ENCODE measurements at regions not wholly inside any gene's neighbourhood (a gene's known extent, or its start where the extent isn't known, plus 50 kb on each side); places are given as distances from the start of the nearest gene placed in this dataset.
"Not testable (repeated sequence)": the region's sequence is repeated elsewhere in the genome, so short reads cannot be mapped to it uniquely, and the experiment has no call there.

- no peaks in the 10 kb centered on the region for H3K9me3 ChIP-seq (ENCODE audit: control insufficient read depth in 5 of 5, low read length in 5 of 5)
- peaks cover 0 to 5% (median 3%) of the 10 kb centered on the region in 5 donors for H3K4me1 ChIP-seq (ENCODE audit: control insufficient read depth in 5 of 5, insufficient read depth in 5 of 5, low read length in 5 of 5)
- H3K27me3 ChIP-seq (ENCODE audit: control insufficient read depth in 5 of 5, insufficient read depth in 4 of 5, low read length in 5 of 5) = peaks cover 0 to 4% (median 0%) of the 10 kb centered on the region in 5 donors
- H3K9ac ChIP-seq (ENCODE audit: low read length in 5 of 5) = no peak overlapping the region
- no peaks in the 10 kb centered on the region for H3K36me3 ChIP-seq (ENCODE audit: control insufficient read depth in 5 of 5, insufficient read depth in 5 of 5, low read length in 5 of 5)
- H3K27ac ChIP-seq (ENCODE audit: low read depth, low read length) = no peak overlapping the region
- H3K4me3 ChIP-seq (ENCODE audit: low read depth in 1 of 5, low read length in 5 of 5) = no peak overlapping the region
These were observed 126.9 kb upstream of the HCCS start for GRCh38 chrX:10984213-10984612.

GRCh38 chrX:10986616-10987015 lies 124.5 kb upstream of the HCCS start:
- H3K4me1 ChIP-seq (ENCODE audit: control insufficient read depth in 5 of 5, insufficient read depth in 5 of 5, low read length in 5 of 5) = peaks cover 0 to 5% (median 3%) of the 10 kb centered on the region in 5 donors

DNA sequence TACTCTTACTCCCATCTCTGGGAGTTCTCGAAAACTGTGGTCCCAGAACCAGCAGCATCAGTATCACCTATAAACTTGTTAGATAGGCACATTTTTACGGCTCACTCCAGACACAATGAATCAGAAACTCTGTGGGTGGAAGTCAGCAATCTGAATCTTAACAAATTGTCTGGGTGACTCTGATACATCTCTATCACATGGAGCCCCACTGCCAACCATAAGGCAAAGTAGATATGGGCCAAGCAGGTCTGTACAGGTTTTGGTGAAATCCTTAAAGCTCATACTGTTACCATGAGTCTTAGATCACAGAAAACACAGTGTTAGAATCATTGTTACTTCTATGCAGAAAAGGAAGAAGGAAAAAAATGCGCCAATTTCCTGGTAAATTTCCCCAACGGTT lies 122.5 kb upstream of the HCCS start:
- Histone ChIP-seq H3K4me1 (ENCODE audit: control insufficient read depth in 5 of 5, insufficient read depth in 5 of 5, low read length in 5 of 5) (peaks cover 0 to 5% (median 3%) of the 10 kb centered on the region in 5 donors), H3K27ac (ENCODE audit: low read depth, low read length) (no peak overlapping the region), H3K9ac (ENCODE audit: low read length in 5 of 5) (no peak overlapping the region)

More at GRCh38 chrX:10986616-10987015, 124.5 kb upstream of the HCCS start:
- H3K27ac ChIP-seq (ENCODE audit: low read depth, low read length) = no peak overlapping the region
- no peak overlapping the region for H3K9ac ChIP-seq (ENCODE audit: low read length in 5 of 5)
- no peak overlapping the region for H3K4me3 ChIP-seq (ENCODE audit: low read depth in 1 of 5, low read length in 5 of 5)
- H3K9me3 ChIP-seq (ENCODE audit: control insufficient read depth in 5 of 5, low read length in 5 of 5) = no peaks in the 10 kb centered on the region
- H3K36me3 ChIP-seq (ENCODE audit: control insufficient read depth in 5 of 5, insufficient read depth in 5 of 5, low read length in 5 of 5) = no peaks in the 10 kb centered on the region
- peaks cover 0 to 2% (median 0%) of the 10 kb centered on the region in 5 donors for H3K27me3 ChIP-seq (ENCODE audit: control insufficient read depth in 5 of 5, insufficient read depth in 4 of 5, low read length in 5 of 5)

DNA sequence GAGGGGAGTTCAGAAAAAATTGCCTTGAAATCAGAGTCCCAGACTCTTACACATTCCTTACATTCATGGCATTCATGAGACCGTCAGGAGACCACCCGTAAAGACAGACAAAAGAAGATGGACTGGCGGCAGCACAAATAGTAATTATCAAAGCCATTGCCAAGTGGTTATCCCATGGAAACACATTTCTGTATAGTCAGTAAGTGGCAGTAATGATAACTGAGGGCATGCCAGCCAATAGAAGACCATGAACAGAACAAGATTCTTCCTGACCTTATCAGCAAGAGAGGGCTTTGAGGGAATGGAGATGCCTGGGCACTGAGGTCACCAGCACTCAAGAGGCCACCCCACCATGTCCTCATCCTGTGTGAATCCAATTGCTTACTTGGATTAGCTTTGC lies 121.7 kb upstream of the HCCS start:
- H3K27me3 ChIP-seq (ENCODE audit: control insufficient read depth in 5 of 5, insufficient read depth in 4 of 5, low read length in 5 of 5) = peaks cover 0 to 2% (median 0%) of the 10 kb centered on the region in 5 donors

More for the DNA sequence above, 122.5 kb upstream of the HCCS start:
- Histone ChIP-seq H3K36me3 (ENCODE audit: control insufficient read depth in 5 of 5, insufficient read depth in 5 of 5, low read length in 5 of 5) (no peaks in the 10 kb centered on the region), H3K27me3 (ENCODE audit: control insufficient read depth in 5 of 5, insufficient read depth in 4 of 5, low read length in 5 of 5) (peaks cover 0 to 2% (median 0%) of the 10 kb centered on the region in 5 donors), H3K9me3 (ENCODE audit: control insufficient read depth in 5 of 5, low read length in 5 of 5) (no peaks in the 10 kb centered on the region), H3K4me3 (ENCODE audit: low read depth in 1 of 5, low read length in 5 of 5) (no peak overlapping the region)

GRCh38 chrX:10990418-10990817 lies 120.7 kb upstream of the HCCS start:
- no peak overlapping the region for H3K9ac ChIP-seq (ENCODE audit: low read length in 5 of 5)
- H3K36me3 ChIP-seq (ENCODE audit: control insufficient read depth in 5 of 5, insufficient read depth in 5 of 5, low read length in 5 of 5) = no peaks in the 10 kb centered on the region
- no peak overlapping the region for H3K4me3 ChIP-seq (ENCODE audit: low read depth in 1 of 5, low read length in 5 of 5)
- H3K27me3 ChIP-seq (ENCODE audit: control insufficient read depth in 5 of 5, insufficient read depth in 4 of 5, low read length in 5 of 5) = peaks cover 0 to 2% (median 0%) of the 10 kb centered on the region in 5 donors
- peaks cover 0 to 5% (median 3%) of the 10 kb centered on the region in 5 donors for H3K4me1 ChIP-seq (ENCODE audit: control insufficient read depth in 5 of 5, insufficient read depth in 5 of 5, low read length in 5 of 5)
- no peak overlapping the region for H3K27ac ChIP-seq (ENCODE audit: low read depth, low read length)
- H3K9me3 ChIP-seq (ENCODE audit: control insufficient read depth in 5 of 5, low read length in 5 of 5) = no peaks in the 10 kb centered on the region

More for the DNA sequence above, 121.7 kb upstream of the HCCS start:
- Histone ChIP-seq H3K36me3 (ENCODE audit: control insufficient read depth in 5 of 5, insufficient read depth in 5 of 5, low read length in 5 of 5) (no peaks in the 10 kb centered on the region), H3K4me1 (ENCODE audit: control insufficient read depth in 5 of 5, insufficient read depth in 5 of 5, low read length in 5 of 5) (peaks cover 0 to 5% (median 3%) of the 10 kb centered on the region in 5 donors), H3K27ac (ENCODE audit: low read depth, low read length) (no peak overlapping the region), H3K4me3 (ENCODE audit: low read depth in 1 of 5, low read length in 5 of 5) (no peak overlapping the region), H3K9ac (ENCODE audit: low read length in 5 of 5) (no peak overlapping the region), H3K9me3 (ENCODE audit: control insufficient read depth in 5 of 5, low read length in 5 of 5) (no peaks in the 10 kb centered on the region)

GRCh38 chrX:10990976-10991375 lies 120.2 kb upstream of the HCCS start:
- Histone ChIP-seq H3K9ac (ENCODE audit: low read length in 5 of 5) (no peak overlapping the region), H3K4me1 (ENCODE audit: control insufficient read depth in 5 of 5, insufficient read depth in 5 of 5, low read length in 5 of 5) (peaks cover 0 to 5% (median 3%) of the 10 kb centered on the region in 5 donors), H3K27ac (ENCODE audit: low read depth, low read length) (no peak overlapping the region), H3K4me3 (ENCODE audit: low read depth in 1 of 5, low read length in 5 of 5) (no peak overlapping the region), H3K27me3 (ENCODE audit: control insufficient read depth in 5 of 5, insufficient read depth in 4 of 5, low read length in 5 of 5) (peaks cover 0 to 2% (median 0%) of the 10 kb centered on the region in 5 donors), H3K9me3 (ENCODE audit: control insufficient read depth in 5 of 5, low read length in 5 of 5) (no peaks in the 10 kb centered on the region), H3K36me3 (ENCODE audit: control insufficient read depth in 5 of 5, insufficient read depth in 5 of 5, low read length in 5 of 5) (no peaks in the 10 kb centered on the region)

- Histone ChIP-seq H3K4me3 (ENCODE audit: low read depth in 1 of 5, low read length in 5 of 5) (no peak overlapping the region), H3K9me3 (ENCODE audit: control insufficient read depth in 5 of 5, low read length in 5 of 5) (no peaks in the 10 kb centered on the region), H3K36me3 (ENCODE audit: control insufficient read depth in 5 of 5, insufficient read depth in 5 of 5, low read length in 5 of 5) (no peaks in the 10 kb centered on the region), H3K27me3 (ENCODE audit: control insufficient read depth in 5 of 5, insufficient read depth in 4 of 5, low read length in 5 of 5) (no peaks in the 10 kb centered on the region), H3K9ac (ENCODE audit: low read length in 5 of 5) (no peak overlapping the region), H3K4me1 (ENCODE audit: control insufficient read depth in 5 of 5, insufficient read depth in 5 of 5, low read length in 5 of 5) (no peaks in the 10 kb centered on the region), H3K27ac (ENCODE audit: low read depth, low read length) (no peak overlapping the region)
These were observed 119.0 kb upstream of the HCCS start for GRCh38 chrX:10992110-10992509.

DNA sequence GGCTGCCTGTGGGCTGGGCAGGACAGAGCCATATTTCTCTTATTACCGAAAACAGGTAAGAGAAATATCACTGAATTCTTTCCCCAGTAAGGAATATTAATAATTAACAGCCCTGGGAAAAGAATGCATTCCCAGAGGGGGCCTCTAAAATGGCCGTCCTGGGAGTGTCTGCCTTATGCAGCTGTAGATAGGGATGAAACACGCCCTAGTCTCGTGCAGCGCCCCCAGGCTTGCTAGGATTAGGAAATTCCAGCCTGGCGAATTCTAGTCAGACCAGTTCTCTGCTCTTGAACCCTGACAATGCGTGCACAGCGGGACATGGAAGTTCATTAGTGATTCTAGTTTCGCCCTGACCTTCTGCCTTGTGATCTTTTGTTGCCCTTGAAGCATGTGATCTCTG lies 104.1 kb upstream of the HCCS start:
- not testable (repeated sequence) for H3K4me1 ChIP-seq (ENCODE audit: control insufficient read depth in 5 of 5, insufficient read depth in 5 of 5, low read length in 5 of 5); H3K27me3 ChIP-seq (ENCODE audit: control insufficient read depth in 5 of 5, insufficient read depth in 4 of 5, low read length in 5 of 5); H3K9ac ChIP-seq (ENCODE audit: low read length in 5 of 5); H3K4me3 ChIP-seq (ENCODE audit: low read depth in 1 of 5, low read length in 5 of 5); H3K27ac ChIP-seq (ENCODE audit: low read depth, low read length); H3K36me3 ChIP-seq (ENCODE audit: control insufficient read depth in 5 of 5, insufficient read depth in 5 of 5, low read length in 5 of 5); H3K9me3 ChIP-seq (ENCODE audit: control insufficient read depth in 5 of 5, low read length in 5 of 5)

- no peak overlapping the region for H3K27ac ChIP-seq (ENCODE audit: low read depth, low read length)
- H3K4me1 ChIP-seq (ENCODE audit: control insufficient read depth in 5 of 5, insufficient read depth in 5 of 5, low read length in 5 of 5) = no peaks in the 10 kb centered on the region
- H3K27me3 ChIP-seq (ENCODE audit: control insufficient read depth in 5 of 5, insufficient read depth in 4 of 5, low read length in 5 of 5) = no peaks in the 10 kb centered on the region
- no peak overlapping the region for H3K4me3 ChIP-seq (ENCODE audit: low read depth in 1 of 5, low read length in 5 of 5)
- H3K9ac ChIP-seq (ENCODE audit: low read length in 5 of 5) = no peak overlapping the region
- no peaks in the 10 kb centered on the region for H3K36me3 ChIP-seq (ENCODE audit: control insufficient read depth in 5 of 5, insufficient read depth in 5 of 5, low read length in 5 of 5)
- no peaks in the 10 kb centered on the region for H3K9me3 ChIP-seq (ENCODE audit: control insufficient read depth in 5 of 5, low read length in 5 of 5)
These were observed 100.7 kb upstream of the HCCS start for GRCh38 chrX:11010476-11010875.

DNA sequence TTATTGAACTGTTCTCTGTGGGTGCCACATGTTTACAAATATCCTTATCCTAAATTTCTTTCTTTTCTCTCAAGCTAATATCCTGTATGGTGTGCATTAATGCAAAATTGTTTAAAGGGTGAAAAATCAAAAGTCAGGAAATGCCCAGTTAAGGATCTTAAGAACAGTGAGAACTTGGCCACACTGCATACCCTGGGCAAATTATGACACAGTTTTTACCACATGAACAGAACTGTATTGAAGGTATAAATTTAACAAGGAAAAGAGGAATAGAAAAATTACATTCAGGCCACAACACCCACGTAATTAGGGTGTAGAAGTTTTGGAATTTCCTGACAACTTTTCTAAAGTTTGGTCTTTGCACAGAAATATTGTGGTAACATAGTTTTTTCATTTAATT lies 94.4 kb upstream of the HCCS start:
- Histone ChIP-seq H3K4me1 (ENCODE audit: control insufficient read depth in 5 of 5, insufficient read depth in 5 of 5, low read length in 5 of 5) (no peaks in the 10 kb centered on the region), H3K27me3 (ENCODE audit: control insufficient read depth in 5 of 5, insufficient read depth in 4 of 5, low read length in 5 of 5) (no peaks in the 10 kb centered on the region), H3K9me3 (ENCODE audit: control insufficient read depth in 5 of 5, low read length in 5 of 5) (no peaks in the 10 kb centered on the region), H3K27ac (ENCODE audit: low read depth, low read length) (no peak overlapping the region), H3K4me3 (ENCODE audit: low read depth in 1 of 5, low read length in 5 of 5) (no peak overlapping the region), H3K9ac (ENCODE audit: low read length in 5 of 5) (no peak overlapping the region), H3K36me3 (ENCODE audit: control insufficient read depth in 5 of 5, insufficient read depth in 5 of 5, low read length in 5 of 5) (no peaks in the 10 kb centered on the region)

DNA sequence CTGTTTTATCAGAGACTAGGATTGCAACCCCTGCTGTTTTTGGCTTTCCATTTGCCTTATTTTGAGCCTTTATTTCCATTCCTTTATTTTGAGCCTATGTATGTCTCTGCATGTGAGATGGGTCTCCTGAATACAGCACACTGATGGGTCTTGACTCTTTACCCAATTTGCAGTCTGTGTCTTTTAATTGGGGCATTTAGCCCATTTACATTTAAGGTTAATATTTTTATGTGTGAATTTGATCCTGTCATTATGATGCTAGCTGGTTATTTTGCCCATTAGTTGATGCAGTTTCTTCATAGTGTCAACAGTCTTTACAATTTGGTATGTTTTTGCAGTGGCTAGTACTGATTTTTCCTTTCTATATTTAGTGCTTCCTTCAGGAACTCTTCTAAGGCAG lies 88.5 kb upstream of the HCCS start:
- not testable (repeated sequence) for H3K36me3 ChIP-seq (ENCODE audit: control insufficient read depth in 5 of 5, insufficient read depth in 5 of 5, low read length in 5 of 5)

More for the DNA sequence above, 88.5 kb upstream of the HCCS start:
- not testable (repeated sequence) for H3K9me3 ChIP-seq (ENCODE audit: control insufficient read depth in 5 of 5, low read length in 5 of 5); H3K27ac ChIP-seq (ENCODE audit: low read depth, low read length); H3K4me1 ChIP-seq (ENCODE audit: control insufficient read depth in 5 of 5, insufficient read depth in 5 of 5, low read length in 5 of 5); H3K9ac ChIP-seq (ENCODE audit: low read length in 5 of 5); H3K4me3 ChIP-seq (ENCODE audit: low read depth in 1 of 5, low read length in 5 of 5); H3K27me3 ChIP-seq (ENCODE audit: control insufficient read depth in 5 of 5, insufficient read depth in 4 of 5, low read length in 5 of 5)

Measured in subcutaneous abdominal adipose tissue (tissue), 5 donors.